Nucleus accumbens (tissue), 56 donors: ENCODE measurements at regions not wholly inside any gene's neighbourhood (a gene's known extent, or its start where the extent isn't known, plus 50 kb on each side); places are given as distances from the start of the nearest gene placed in this dataset.

Experiments
- DNase-seq, 56 donors: peaks; one replicate each; lab custom pipeline; 2025; lab: John Stamatoyannopoulos, UW

- DNase-seq = no peak
Measured at GRCh38 chr10:44806950-44807349, 104.2 kb upstream of the TMEM72 start.

GRCh38 chr10:44807451-44807850 lies 103.7 kb upstream of the TMEM72 start:
- DNase-seq = no peak

- DNase-seq = no peak
Measured at GRCh38 chr10:44809647-44810046, 101.5 kb upstream of the TMEM72 start.

- DNase-seq = no peak
Measured at GRCh38 chr10:44811072-44811471, 100.1 kb upstream of the TMEM72 start.

- DNase-seq = no peak
Measured at GRCh38 chr10:44813201-44813600, 97.9 kb upstream of the TMEM72 start.

- DNase-seq = no peak
Measured at GRCh38 chr10:44814929-44815328, 96.2 kb upstream of the TMEM72 start.

- DNase-seq = no peak
Measured at GRCh38 chr10:44818041-44818649, 93.0 kb upstream of the TMEM72 start.

- no peak for DNase-seq
Measured at GRCh38 chr10:44818701-44819127, 92.4 kb upstream of the TMEM72 start.

- DNase-seq = no peak
Measured at GRCh38 chr10:44820094-44820493, 91.0 kb upstream of the TMEM72 start.

GRCh38 chr10:44821290-44821689 lies 89.8 kb upstream of the TMEM72 start:
- DNase-seq = no peak

GRCh38 chr10:44822349-44822748 lies 88.8 kb upstream of the TMEM72 start:
- no peak for DNase-seq

GRCh38 chr10:44822966-44823365 lies 88.2 kb upstream of the TMEM72 start:
- DNase-seq = no peak

GRCh38 chr10:44824607-44825006 lies 86.5 kb upstream of the TMEM72 start:
- no peak for DNase-seq

- no peak for DNase-seq
Measured at GRCh38 chr10:44827431-44828006, 83.6 kb upstream of the TMEM72 start.

- no peak for DNase-seq
Measured at GRCh38 chr10:44828508-44829142, 82.5 kb upstream of the TMEM72 start.

GRCh38 chr10:44829426-44829825 lies 81.7 kb upstream of the TMEM72 start:
- DNase-seq = no peak

GRCh38 chr10:44830022-44830421 lies 81.1 kb upstream of the TMEM72 start:
- no peak for DNase-seq

- DNase-seq = no peak
Measured at GRCh38 chr10:44831581-44831980, 79.6 kb upstream of the TMEM72 start.

GRCh38 chr10:44832595-44833390 lies 78.3 kb upstream of the TMEM72 start:
- DNase-seq = no peak

- no peak for DNase-seq
Measured at GRCh38 chr10:44834131-44834530, 77.0 kb upstream of the TMEM72 start.

- no peak for DNase-seq
Measured at GRCh38 chr10:44835300-44835699, 75.8 kb upstream of the TMEM72 start.
